HG03520 (cell line): ENCODE measurements at regions not wholly inside any gene's neighbourhood (a gene's known extent, or its start where the extent isn't known, plus 50 kb on each side); places are given as distances from the start of the nearest gene placed in this dataset.

Experiments
- ATAC-seq: cut with Tn5 transposase; IDR thresholded peaks from one replicate; pipeline ENCODE4 v1.9.1; 2021; ENCODE audit warnings: mild to moderate bottlenecking, moderate library complexity; ENCODE audit not compliant: unreplicated experiment

DNA sequence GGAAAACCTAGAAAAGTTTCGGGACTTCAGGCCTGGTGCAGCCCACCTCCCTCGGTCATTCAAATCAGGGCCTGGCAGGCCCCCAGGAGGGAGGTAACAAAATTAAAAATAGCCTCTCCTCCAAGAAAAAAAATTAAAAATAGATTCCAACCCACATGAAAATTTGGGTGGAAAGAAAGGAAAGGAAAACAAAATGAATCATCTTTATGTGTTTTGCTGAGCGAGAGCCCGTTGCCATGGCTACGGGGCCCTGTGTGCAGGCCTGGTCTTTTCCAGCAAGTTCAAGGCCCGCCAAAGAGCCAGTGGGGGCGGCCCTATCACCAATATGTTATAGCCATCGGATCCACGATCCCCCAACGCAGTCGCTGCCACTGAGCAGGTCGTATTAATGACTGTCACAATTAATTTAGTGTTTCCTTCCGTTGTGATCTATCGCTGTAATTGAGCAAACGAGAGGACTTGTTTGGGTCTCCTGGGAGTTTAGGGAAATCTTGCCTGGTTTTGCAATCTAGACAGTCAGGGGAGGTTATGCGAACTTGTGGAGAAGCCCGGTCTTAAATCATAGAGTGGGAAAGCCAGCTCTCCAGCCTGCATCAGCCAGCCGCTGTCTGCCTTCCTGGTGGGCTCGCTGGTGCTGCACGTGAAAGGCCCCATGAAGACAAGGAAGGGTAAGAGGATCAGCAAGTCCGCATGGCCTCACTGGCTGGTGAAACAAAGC lies 452.4 kb downstream of the BCOR start:
- no peak for ATAC-seq

DNA sequence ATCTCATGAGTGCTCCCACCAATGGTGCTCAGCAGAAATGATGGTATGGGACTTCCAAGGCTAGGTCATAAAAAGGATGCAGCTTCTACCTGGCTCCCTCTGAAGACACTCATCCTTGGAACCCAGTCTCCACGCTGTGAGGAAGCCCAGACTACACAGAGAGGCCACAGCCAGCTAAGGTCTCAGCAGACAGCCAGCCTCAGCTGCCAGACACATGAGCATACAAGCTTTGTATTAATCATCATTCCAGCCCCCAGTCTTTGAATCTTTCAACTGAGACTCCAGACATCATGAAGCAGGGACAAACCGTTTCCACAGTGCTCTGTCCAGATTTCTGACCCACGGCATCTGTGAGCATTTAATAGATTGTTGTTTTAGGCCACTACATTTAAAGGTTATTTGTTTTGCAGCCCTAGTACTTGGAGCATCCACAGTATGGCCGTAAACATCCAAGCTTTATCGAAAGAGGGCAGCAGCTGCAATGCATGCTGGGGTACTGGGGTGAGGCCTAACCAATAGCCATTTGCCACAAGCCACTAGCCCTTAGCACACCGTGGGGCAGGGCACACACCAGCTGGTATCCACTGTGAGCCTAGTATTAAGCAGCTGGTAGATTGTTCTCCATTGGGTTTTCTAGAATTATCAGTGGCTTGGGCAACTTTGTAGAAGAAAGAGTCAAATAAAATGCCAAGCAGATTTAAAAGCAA lies 449.1 kb downstream of the BCOR start:
- ATAC-seq: no peak

DNA sequence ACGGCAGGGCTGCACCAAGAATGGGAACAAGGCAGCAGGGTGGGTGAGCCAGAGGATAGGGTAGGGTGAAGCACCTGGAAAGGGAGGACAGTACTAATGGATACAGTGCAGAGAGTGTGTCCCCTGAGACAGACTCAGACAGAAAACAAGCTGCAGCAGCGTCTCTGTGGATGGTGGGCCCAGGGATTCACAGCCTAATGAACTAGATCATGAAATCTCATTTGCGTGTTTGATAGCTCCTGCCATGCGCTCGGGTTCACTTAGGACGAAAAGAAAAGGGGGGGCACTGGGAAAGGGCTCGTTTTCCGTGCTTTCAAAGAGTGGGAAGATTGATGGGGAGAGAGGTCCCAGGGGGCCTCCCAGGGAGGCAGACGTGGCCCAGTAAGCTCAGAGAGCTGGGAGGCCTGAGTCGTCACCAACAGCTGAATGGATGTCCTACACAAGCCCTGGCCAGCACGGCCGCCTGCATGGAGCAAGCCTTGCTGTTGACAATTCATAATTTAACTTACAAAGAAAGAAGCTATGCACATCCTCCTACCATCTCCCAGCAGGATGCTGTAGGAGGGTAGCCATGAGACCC lies 446.9 kb downstream of the BCOR start:
- ATAC-seq: no peak

DNA sequence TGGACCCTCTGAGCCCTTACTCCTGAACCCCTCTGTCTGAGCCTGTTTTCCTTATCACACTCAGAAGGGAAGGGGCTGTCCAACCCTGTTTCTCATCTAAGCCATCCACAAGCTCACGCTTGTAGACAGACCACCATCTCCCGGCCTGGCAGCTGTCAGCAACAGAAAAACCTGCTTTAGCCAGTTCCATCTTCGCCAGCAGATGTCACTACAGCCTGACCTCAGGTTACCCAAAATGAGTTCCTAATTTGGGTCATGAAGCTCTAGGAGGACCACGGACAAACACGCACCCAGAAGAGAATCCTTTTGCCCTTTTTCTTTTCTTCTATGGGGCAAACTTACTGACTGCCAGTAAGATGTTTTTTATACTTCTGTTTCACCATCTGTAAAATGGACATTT lies 445.4 kb downstream of the BCOR start:
- no peak for ATAC-seq

DNA sequence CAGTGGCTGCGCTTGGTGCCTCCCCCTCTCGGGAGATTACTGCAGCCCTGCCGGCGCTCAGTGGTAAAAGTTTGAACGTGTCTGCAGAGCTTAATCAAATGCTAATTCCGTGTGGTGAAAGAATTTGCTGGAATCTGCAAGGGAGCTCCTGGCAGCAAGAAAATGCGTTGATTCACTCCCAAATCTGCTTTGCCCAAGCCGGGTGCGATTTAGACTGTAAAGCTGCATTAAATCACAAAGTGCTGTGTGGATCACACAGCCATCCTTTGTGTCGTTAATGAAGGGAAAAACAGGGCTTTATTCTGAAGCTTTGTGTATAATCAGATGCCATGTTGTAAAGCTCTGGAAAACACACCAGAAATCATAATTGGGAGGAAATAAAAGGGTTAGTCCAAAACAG lies 444.1 kb downstream of the BCOR start:
- no peak for ATAC-seq

DNA sequence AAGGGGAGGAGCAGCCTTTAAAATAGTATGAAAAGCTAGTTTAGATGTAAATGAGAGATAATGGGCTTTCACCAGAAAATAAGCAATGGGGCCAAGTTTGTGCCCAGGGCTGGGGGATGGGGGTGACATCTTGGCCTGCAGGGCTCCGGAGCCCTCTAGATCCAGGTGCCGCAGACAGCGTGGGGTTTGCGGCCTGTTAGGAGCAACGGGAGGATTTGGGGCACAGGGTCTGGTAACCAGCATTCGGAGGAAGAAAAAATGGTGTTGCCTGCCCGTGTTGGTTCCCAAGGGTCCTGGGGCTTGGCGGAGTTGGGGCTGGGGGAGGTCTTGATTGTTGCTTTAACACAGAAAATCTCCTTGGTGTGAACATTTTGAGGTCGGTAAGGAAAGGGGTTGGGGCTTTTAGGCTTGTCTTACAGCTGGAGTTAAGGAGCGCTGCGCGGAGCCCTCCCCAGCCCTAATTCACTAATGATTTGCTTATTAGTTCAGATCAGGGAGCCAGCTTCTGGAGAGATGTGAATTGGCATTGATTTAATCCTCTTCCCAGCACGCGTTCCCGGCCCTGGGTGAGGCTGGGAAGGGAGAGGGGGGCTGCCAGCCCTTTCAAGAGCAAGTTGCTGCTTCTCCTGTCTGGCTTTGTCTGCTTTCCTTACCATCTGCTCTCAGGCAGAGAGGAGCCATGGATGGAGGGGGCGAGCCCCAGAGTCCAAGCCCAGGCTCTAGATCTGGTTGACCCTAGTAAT lies 443.4 kb downstream of the BCOR start:
- ATAC-seq: no peak

DNA sequence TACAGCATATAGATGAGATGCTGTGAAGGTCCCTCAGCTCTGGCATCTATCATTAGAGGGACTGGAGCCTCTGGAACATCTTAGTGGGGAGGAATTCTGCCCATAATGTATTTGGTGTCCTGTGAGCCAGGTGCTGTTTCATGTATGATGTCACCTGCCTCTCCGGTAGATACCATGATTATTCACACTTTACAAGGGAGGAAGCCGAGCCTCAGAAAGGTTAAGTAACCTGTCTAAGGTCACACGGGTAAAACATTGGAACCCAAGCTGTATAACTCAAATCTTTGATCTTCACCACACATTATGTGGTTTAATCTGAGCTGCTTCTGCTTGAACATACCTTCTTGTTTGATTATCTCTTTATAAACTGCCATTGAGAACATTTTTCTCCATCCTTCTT lies 442.8 kb downstream of the BCOR start:
- ATAC-seq: no peak

DNA sequence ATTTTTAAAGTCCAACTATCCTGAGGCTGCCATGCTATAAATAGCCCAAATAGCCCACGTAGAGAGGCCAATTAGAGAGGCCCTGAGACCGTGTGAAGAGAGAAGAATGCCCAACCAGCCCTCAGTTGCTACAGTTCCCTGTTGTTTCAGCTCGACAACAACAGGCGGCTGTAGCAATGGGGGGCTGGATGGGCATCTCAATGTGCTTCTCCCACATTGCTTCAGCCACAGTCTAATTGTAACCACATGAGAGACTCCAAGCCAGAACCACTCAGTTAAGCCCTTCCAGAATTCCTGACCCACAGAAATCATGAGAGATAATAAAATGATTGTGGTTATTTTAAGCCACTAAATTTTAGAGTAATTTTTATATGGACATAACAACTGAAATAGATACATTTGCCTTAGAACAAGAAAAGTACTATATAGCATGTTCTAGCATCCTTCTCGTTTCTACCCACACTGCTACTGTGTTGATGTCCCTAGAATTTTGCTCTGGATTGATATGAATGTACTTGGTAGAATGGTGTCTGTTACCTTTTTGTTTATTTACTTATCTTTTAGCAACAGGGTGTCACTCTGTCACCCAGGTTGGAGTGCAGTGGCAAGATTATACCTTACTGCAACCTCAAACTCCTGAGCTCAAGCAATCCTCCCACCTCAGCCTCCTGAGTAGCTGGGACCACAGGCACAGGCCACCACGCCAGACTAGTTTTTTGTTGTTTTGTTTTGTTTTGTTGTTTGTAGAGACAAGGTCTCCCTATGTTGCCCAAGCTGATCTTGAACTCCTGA lies 436.4 kb downstream of the BCOR start:
- no peak for ATAC-seq

DNA sequence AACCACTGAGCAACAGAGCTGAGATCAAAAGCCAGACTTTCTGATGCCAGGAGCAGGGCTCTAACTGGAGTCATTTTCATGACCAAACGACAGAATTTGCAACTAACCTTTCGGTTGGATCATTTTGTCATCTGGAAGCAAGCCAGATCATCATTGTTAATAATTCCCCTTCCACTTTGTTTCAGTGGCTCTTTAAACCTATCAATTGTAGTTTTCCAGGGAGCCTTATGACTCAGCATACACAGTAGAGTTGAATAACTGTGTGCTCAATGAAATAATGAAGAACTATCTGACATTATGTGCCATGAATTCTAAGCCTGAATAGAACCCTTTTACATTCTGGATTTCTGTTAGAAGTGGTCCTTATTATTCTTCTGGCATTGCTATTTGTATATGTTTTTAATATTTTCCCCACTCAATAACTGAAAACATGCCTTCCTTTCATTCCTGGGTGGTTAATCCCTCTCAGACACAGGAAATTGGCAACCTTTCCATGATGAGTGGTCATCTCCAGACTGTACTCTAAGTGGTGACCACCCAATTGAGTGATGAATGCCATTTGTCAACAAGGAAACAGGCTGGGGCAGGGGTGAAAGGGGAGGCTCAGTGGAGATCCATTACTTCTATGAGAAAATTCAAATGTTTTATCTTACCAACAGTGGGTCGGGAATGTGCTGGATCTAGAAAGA lies 431.8 kb downstream of the BCOR start:
- no peak for ATAC-seq

DNA sequence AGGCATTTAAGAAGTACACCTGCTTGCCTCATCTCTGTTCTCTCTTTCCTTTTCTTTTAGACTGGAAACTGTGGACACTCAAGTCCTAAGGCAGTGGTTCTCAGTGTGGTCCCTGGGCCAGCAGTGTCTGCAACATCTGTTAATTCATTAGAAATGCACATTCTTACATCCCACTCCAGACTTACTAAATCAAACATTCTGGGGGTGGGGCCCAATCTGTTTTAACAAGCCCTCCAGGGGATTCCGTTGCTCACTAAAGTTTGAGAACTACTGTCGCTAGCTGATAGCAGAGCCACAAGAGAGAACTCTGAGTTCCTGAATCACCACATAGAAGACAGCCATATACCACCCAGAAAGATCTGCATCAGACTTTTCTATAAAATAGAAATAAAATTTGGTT lies 430.6 kb downstream of the BCOR start:
- ATAC-seq: no peak

DNA sequence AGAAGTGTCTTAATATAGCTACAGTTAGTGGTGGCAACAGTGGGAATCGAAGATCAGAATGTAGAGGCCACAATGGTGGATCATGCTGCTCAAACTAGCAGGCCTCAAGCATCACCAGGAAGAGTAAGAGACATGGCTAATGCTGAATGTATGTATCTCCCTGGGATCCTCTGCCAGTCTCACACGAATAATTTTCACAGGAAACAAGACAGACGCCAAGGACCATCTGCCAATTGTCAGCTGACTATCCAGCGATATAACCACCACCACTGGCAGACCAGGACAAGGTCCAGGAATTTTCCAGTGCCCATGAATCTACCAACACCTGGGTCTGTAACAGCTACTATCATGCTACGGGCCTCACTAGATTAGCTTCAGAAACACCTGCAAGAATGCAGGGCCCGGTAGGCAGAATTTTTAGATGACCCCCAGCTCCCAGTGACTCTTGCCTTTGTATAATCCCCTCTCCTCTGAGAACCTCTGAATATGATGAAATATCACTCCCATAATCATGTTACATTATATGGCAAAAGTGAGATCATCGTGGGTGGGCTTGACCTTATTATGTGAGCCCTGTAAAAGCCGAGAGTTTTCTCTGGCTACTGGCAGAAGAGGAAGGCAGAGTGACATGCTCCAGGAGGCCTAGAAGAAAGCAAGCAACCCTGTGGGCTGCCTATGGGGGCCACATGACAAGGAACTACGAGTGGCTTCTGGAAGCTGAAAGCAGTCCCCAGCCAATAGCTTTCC lies 429.8 kb downstream of the BCOR start:
- no peak for ATAC-seq

DNA sequence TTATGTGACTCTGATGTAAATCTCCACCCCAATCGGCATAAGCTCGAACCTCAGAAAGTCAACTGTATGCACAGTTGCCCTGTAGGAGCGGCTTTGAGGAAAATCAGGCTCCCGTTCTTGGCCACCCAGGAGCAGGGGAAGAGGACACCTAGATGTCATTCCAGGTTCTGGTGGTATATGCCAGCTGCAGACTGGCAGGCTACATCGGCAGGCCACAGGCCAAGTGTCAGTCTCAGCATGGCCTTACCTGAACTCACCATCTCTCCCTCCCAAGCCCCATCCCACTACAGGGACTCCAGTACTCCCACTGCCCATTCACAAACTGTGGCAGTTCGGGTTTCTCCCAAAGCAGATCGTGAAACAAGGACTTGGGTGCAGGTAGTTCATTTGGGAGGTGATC lies 428.1 kb downstream of the BCOR start:
- no peak for ATAC-seq

DNA sequence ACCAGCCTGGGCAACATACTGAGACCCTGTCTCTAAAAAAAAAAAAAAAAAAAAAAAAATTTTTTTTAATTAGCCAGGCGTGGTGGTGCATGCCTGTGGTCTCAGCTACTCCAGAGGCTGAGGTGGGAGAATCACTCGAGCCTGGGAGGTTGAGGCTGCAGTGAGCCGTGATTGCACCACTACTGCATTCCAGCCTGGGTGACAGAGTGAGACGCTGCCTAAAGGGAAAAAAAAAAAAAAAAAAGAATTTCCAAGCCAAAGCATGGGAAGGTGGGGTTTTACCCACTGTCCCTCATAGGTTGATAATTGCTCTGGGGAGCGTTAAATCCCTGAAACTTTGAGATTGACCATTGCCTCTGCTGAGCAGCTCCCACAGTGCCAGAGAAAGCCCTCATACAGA lies 427.5 kb downstream of the BCOR start:
- no peak for ATAC-seq

DNA sequence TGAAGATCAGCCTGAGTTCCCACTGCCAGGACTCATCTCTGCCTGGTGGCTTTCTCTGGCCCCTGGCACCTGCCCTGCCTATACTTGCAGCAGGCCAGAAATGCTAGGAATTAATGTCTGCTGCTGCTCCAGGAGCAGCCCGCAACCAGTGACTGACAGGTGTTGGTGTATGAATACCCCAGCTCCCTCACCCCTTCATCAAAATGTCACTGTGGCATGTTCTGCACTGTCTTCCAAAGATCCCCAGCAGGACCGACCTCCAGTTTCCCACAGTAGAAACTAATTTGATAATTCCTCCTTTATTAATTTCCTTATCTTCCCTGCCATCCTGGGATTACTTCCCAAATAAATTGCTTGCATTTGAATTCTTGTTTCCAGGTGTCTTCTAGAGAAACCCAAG lies 425.4 kb downstream of the BCOR start:
- no peak for ATAC-seq

DNA sequence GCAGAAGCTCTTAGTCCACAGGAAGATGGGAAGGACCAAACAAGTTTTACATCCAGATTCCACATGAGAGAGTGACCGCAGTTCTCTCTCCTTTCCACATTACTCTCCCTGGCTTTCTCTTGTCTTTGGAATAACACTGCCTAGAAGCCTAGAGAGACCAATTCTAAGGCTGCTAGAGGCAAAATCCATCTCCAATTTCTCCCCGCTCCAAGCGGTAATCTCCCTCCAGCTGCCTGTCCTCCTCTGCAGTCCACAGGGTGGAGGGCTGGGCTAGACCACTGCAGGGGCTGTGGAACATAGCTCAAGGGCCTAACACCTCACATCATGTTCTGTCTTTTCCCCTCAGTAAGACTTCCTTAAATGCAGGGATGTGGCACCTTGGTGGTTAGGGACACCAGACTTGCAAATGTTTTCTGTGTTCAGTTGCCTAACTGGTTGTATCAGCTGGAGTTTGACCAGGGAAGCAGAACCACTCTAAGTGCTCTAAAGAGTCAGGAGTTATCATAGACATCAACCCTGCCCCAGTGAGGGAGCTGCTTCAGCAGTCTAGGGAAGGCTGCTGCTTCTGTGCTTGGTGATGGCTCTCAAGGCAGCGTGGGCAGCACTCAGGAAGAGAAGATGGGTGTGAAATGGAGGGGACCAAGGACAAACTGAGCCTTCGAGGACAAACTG lies 423.1 kb downstream of the BCOR start:
- no peak for ATAC-seq

DNA sequence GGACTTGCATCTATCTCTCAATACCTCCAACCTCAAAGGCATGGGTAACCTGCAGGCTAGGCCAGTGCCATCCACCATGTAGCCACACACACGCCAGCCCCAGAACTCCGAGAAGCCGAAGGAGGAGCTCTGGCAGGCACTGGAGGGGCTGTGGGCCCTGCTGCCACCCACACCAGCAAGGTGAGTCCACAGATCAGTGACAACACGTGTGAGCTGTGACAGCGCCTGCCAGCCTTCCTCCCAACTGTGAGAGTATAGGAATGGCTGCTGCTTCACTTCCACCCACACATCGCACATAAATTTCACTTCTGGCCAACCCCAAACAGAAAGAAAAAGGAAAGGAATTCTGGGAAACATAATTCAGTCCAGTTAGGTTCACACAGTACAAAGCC lies 422.6 kb downstream of the BCOR start:
- ATAC-seq: no peak

DNA sequence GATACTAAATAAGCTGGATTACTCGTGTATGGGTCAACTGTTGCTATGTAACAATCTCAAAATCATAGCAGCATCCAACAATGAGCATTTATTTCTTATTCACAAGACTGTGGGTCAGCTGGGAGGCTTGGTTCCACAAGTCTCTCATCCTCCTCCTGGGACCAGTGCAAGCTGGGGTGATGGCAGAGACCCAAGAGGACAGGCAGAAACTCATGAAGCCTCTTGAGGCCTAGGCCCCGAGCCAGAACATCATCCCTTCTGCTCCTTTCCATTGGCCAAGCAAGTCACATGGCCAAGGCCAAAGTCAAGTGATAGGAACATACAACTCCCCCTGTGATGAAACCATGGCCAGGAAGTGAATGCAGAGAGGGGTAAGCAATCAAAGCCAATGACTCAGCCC lies 422.1 kb downstream of the BCOR start:
- no peak for ATAC-seq

DNA sequence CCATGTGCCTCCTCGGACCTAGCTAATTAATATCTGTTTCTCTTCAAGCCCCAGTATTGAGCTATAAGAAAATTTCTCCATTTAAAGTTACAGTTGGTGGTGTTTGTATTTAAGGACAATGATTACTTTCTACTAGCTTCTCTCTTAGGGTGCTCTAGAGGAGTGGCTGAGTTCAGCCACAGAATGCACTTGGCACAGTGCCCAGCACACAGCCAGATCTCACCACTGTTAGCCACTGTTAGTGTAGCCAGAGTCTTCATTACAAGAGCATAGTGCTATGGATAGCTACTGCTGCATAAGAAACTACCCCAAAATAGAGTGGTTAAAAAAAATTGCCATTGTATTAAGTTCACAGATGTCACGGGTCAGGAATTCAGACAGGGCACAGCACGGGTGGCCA lies 421.3 kb downstream of the BCOR start:
- ATAC-seq: no peak

DNA sequence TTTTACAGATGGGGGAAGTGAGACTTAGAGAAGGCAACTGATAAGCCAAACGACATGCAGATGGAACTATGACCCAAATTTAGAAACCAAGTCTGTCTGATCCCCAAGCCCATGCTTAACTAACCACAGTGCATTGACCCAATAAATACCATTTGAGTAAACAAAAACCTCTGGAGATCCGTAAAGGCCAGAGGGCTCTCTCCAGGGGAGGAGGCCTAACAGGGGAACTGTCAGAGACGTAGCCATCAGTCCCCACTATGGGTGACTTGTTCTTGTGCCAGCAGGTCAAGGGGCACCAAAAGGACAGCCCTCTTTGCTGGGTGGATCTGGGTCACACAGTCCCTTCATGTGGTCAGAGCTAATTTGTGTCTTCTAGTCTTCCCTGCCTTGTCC lies 420.2 kb downstream of the BCOR start:
- no peak for ATAC-seq
